Stomach (tissue), 8 donors: ENCODE measurements at regions not wholly inside any gene's neighbourhood (a gene's known extent, or its start where the extent isn't known, plus 50 kb on each side); places are given as distances from the start of the nearest gene placed in this dataset.

Source experiments
- DNase-seq, 2 donors: peaks; one replicate each; pipeline versions ENCODE4 v3.0.0 to v3.0.0-alpha.2; 2013 to 2019
- H3K27ac ChIP-seq, 5 donors: fragments of 200-600 bp in 4 of 5; sonication (generic) in 4 of 5; one replicate each; pipeline ENCODE4 v1.5.1; 2013 to 2019; ENCODE audit warnings: mild to moderate bottlenecking in 1 of 5, moderate library complexity in 1 of 5
- H3K27me3 ChIP-seq, 3 donors: fragments of 200-600 bp; sonication (generic); one replicate each; pipeline ENCODE4 v1.5.1; 2017 to 2019; ENCODE audit warnings: mixed run types in 1 of 3
- H3K36me3 ChIP-seq, 4 donors: fragments of 200-600 bp; sonication (generic); 1 replicate in 3 of 4; 2 replicates in 1 of 4; pipeline ENCODE4 v1.5.1; 2016 to 2019
- H3K4me1 ChIP-seq, 4 donors: fragments of 200-600 bp; sonication (generic); one replicate each; pipeline ENCODE4 v1.5.1; 2016 to 2019
- H3K4me3 ChIP-seq, 4 donors: fragments of 200-600 bp; sonication (generic) in 3 of 4; one replicate each; pipeline ENCODE4 v1.5.1; 2016 to 2019; ENCODE audit warnings: mild to moderate bottlenecking in 1 of 4
- H3K9me3 ChIP-seq, 4 donors: fragments of 200-600 bp; sonication (generic); one replicate each; pipeline ENCODE4 v1.5.1; 2016 to 2019
- EP300 ChIP-seq: sonication (generic); formaldehyde crosslinking; IDR thresholded peaks from one replicate; pipeline ENCODE4 v1.6.1; 2017; ENCODE audit warnings: antibody characterized with exemption
- POLR2A ChIP-seq, 4 donors: fragments of 450-650 bp; IDR thresholded peaks; one replicate each; pipeline ENCODE4 v1.6.1; 2016; ENCODE audit warnings: antibody characterized with exemption in 4 of 4, control low read depth in 2 of 4, mild to moderate bottlenecking in 1 of 4, moderate library complexity in 1 of 4
- POLR2AphosphoS5 ChIP-seq, 3 donors: sonication (generic); formaldehyde crosslinking; IDR thresholded peaks; one replicate each; pipeline ENCODE4 v1.6.1; 2016; ENCODE audit warnings: antibody characterized with exemption in 3 of 3
- WGBS, 5 donors: extraction: QIAGEN DNeasy Blood & Tissue Kit in 3 of 5; methylation state at CpG; one replicate each; pipeline versions ENCODE4 v1.1.5 to v1.1.7; 2013 to 2018; 5-methylcytosine and 5-hydroxymethylcytosine counted together
- intact Hi-C: fragments of 100-400 bp; cut with DNase I; formaldehyde crosslinking; loops from one replicate; pipeline ENCODE4 v1.15.1; 2023; ENCODE audit warnings: low total_unique reads
- TF ChIP-seq, protein P1 (sequence below), 7 experiments: fragments of 450-650 bp in 4 of 7; fragments of 200-600 bp in 3 of 7; sonication (generic) in 3 of 7; IDR thresholded peaks; one replicate each; pipeline ENCODE4 v1.5.1; 2016 to 2019; ENCODE audit warnings: antibody characterized with exemption in 7 of 7, control low read depth in 2 of 7, mild to moderate bottlenecking in 1 of 7
- donor health status: healthy with polysubstance abuse.
- donor health status: Bipolar disorder and iron deficiency.
- donor health status: healthy.

DNA sequence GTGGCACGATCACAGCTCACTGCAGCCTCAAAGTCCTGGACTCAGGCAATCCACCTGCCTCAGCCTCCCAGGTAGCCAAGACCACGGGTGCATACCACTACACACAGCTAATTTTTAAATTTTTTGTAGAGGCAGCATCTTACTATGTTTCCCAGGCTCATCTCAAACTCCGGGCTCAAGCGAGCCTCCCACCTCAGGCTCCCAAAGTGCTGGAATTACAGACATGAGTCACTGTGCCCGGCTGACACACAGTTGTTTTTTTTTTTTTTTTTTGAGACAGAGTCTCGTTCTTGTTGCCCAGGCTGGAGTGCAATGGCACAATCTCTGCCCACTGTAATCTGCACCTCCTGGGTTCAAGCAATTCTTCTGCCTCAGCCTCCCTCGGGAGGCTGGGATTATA lies 70.1 kb upstream of the CNOT6 start:
- TF ChIP-seq EP300 (no peak), POLR2A (IDR thresholded peaks at IDR 0.05) (no peak), POLR2AphosphoS5 (IDR thresholded peaks at IDR 0.05) (no peak)
- TF ChIP-seq, protein P1, sequence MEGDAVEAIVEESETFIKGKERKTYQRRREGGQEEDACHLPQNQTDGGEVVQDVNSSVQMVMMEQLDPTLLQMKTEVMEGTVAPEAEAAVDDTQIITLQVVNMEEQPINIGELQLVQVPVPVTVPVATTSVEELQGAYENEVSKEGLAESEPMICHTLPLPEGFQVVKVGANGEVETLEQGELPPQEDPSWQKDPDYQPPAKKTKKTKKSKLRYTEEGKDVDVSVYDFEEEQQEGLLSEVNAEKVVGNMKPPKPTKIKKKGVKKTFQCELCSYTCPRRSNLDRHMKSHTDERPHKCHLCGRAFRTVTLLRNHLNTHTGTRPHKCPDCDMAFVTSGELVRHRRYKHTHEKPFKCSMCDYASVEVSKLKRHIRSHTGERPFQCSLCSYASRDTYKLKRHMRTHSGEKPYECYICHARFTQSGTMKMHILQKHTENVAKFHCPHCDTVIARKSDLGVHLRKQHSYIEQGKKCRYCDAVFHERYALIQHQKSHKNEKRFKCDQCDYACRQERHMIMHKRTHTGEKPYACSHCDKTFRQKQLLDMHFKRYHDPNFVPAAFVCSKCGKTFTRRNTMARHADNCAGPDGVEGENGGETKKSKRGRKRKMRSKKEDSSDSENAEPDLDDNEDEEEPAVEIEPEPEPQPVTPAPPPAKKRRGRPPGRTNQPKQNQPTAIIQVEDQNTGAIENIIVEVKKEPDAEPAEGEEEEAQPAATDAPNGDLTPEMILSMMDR (IDR thresholded peaks at IDR 0.05): no peak
- no peak overlapping the region for H3K4me3 ChIP-seq
- intact Hi-C loops: no loop called here
- no peak for DNase-seq
- 79 to 89% (median 84%) methylated on average over 7 of the region's 7 CpGs for WGBS, 5 donors
- H3K36me3 ChIP-seq: no peaks in the 10 kb centered on the region
- no peaks in the 10 kb centered on the region for H3K9me3 ChIP-seq
- no peaks in the 10 kb centered on the region for H3K4me1 ChIP-seq
- H3K27ac ChIP-seq: no peak overlapping the region
- H3K27me3 ChIP-seq: no peaks in the 10 kb centered on the region

- Histone ChIP-seq H3K27ac (no peak overlapping the region), H3K36me3 (no peaks in the 10 kb centered on the region), H3K4me1 (no peaks in the 10 kb centered on the region), H3K9me3 (peaks cover 0 to 12% (median 8%) of the 10 kb centered on the region in 4 donors), H3K27me3 (no peaks in the 10 kb centered on the region), H3K4me3 (no peak overlapping the region)
- no peak for DNase-seq
- 91 to 93% (median 91%) methylated on average over 8 of the region's 8 CpGs for WGBS, 5 donors
- no peak for TF ChIP-seq POLR2A (IDR thresholded peaks at IDR 0.05)
- TF ChIP-seq POLR2AphosphoS5 (IDR thresholded peaks at IDR 0.05): no peak
- TF ChIP-seq EP300: no peak
- intact Hi-C loops: no loop called here
Observed at GRCh38 chr5:180428598-180428997, 65.6 kb upstream of the CNOT6 start.

DNA sequence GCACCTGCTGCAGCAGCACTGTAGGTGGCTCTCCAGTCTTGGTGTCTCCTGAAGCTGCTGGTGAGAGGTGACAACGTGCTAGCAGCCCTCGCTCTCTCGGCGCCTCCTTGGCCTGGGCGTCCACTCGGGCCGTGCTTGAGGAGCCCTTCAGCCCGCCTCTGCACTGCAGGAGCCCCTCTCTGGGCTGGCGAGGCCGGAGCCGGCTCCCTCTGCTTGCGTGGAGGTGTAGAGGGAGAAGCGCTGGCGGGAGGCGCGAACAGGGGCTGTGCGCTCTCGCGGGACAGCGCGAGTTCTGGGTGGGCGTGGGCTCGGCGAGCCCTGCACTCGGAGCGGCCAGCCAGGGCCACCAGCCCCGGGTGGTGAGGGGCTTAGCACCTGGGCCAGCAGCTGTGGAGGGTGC lies 62.2 kb upstream of the CNOT6 start:
- H3K27me3 ChIP-seq: peaks cover 0 to 12% (median 0%) of the 10 kb centered on the region in 3 donors
- no peak overlapping the region for H3K4me3 ChIP-seq
- intact Hi-C loops: no loop called here
- no peak for DNase-seq
- TF ChIP-seq, protein P1 (IDR thresholded peaks at IDR 0.05): no peak
- TF ChIP-seq POLR2AphosphoS5 (IDR thresholded peaks at IDR 0.05) (no peak), POLR2A (IDR thresholded peaks at IDR 0.05) (no peak), EP300 (no peak)
- H3K27ac ChIP-seq: no peak overlapping the region
- no peaks in the 10 kb centered on the region for H3K36me3 ChIP-seq
- no peaks in the 10 kb centered on the region for H3K4me1 ChIP-seq
- H3K9me3 ChIP-seq: peaks cover 0 to 12% (median 8%) of the 10 kb centered on the region in 4 donors
- 89 to 98% (median 89%) methylated on average over 25 to 27 of the region's 27 CpGs for WGBS, 5 donors

- no peak overlapping the region for H3K27ac ChIP-seq
- TF ChIP-seq POLR2A (IDR thresholded peaks at IDR 0.05): no peak
- TF ChIP-seq, protein P1 (IDR thresholded peaks at IDR 0.05): no peak
- no peak for TF ChIP-seq EP300
- H3K27me3 ChIP-seq: peaks cover 0 to 12% (median 0%) of the 10 kb centered on the region in 3 donors
- intact Hi-C loops: no loop called here
- H3K4me3 ChIP-seq: no peak overlapping the region
- WGBS, 5 donors: 65 to 90% (median 83%) methylated on average over 6 of the region's 6 CpGs
- no peaks in the 10 kb centered on the region for H3K36me3 ChIP-seq
- H3K9me3 ChIP-seq: peaks cover 0 to 12% (median 8%) of the 10 kb centered on the region in 4 donors
- no peaks in the 10 kb centered on the region for H3K4me1 ChIP-seq
- DNase-seq: no peak
Observed at GRCh38 chr5:180433032-180433422, 61.2 kb upstream of the CNOT6 start.

GRCh38 chr5:180435594-180435993 lies 58.6 kb upstream of the CNOT6 start:
- 70 to 96% (median 93%) methylated on average over 6 to 7 of the region's 7 CpGs for WGBS, 5 donors
- H3K27me3 ChIP-seq: peaks cover 0 to 32% (median 0%) of the 10 kb centered on the region in 3 donors

More at GRCh38 chr5:180435594-180435993, 58.6 kb upstream of the CNOT6 start:
- no peaks in the 10 kb centered on the region for H3K36me3 ChIP-seq
- peaks cover 0 to 23% (median 18%) of the 10 kb centered on the region in 4 donors for H3K9me3 ChIP-seq
- no peaks in the 10 kb centered on the region for H3K4me1 ChIP-seq
- DNase-seq: no peak
- no peak overlapping the region for H3K27ac ChIP-seq
- TF ChIP-seq, protein P1 (IDR thresholded peaks at IDR 0.05): no peak
- TF ChIP-seq EP300: no peak
- no peak for TF ChIP-seq POLR2A (IDR thresholded peaks at IDR 0.05)
- TF ChIP-seq POLR2AphosphoS5 (IDR thresholded peaks at IDR 0.05): no peak
- intact Hi-C loops: no loop called here
- no peak overlapping the region for H3K4me3 ChIP-seq
